Muscle layer of colon (tissue), 2 donors: ENCODE measurements at regions not wholly inside any gene's neighbourhood (a gene's known extent, or its start where the extent isn't known, plus 50 kb on each side); places are given as distances from the start of the nearest gene placed in this dataset.

ENCODE experiments used
- H3K27ac ChIP-seq: one replicate; pipeline ENCODE4 v1.7.0; 2013; ENCODE audit warnings: low read depth, mild to moderate bottlenecking, low read length, moderate library complexity
- H3K27me3 ChIP-seq, 2 donors: one replicate each; pipeline ENCODE4 v1.7.0; 2013; ENCODE audit warnings: low read length in 2 of 2, mild to moderate bottlenecking in 2 of 2; ENCODE audit not compliant: insufficient read depth in 2 of 2, control insufficient read depth in 1 of 2
- H3K36me3 ChIP-seq: one replicate; pipeline ENCODE4 v1.7.0; 2013; ENCODE audit warnings: mild to moderate bottlenecking, low read length; ENCODE audit not compliant: insufficient read depth
- H3K4me1 ChIP-seq: one replicate; pipeline ENCODE4 v1.7.0; 2013; ENCODE audit warnings: mild to moderate bottlenecking, low read length; ENCODE audit not compliant: insufficient read depth
- H3K4me3 ChIP-seq, 2 donors: one replicate each; pipeline ENCODE4 v1.7.0; 2013; ENCODE audit warnings: low read length in 2 of 2, low read depth in 1 of 2, mild to moderate bottlenecking in 1 of 2, moderate library complexity in 1 of 2
- H3K9ac ChIP-seq: one replicate; pipeline ENCODE4 v1.7.0; 2013; ENCODE audit warnings: low read length
- H3K9me3 ChIP-seq: one replicate; pipeline ENCODE4 v1.7.0; 2013; ENCODE audit warnings: mild to moderate bottlenecking, low read length
- donor health status: abdominal sarcoma.
- donor health status: Adenocarcinoma of cecum.

DNA sequence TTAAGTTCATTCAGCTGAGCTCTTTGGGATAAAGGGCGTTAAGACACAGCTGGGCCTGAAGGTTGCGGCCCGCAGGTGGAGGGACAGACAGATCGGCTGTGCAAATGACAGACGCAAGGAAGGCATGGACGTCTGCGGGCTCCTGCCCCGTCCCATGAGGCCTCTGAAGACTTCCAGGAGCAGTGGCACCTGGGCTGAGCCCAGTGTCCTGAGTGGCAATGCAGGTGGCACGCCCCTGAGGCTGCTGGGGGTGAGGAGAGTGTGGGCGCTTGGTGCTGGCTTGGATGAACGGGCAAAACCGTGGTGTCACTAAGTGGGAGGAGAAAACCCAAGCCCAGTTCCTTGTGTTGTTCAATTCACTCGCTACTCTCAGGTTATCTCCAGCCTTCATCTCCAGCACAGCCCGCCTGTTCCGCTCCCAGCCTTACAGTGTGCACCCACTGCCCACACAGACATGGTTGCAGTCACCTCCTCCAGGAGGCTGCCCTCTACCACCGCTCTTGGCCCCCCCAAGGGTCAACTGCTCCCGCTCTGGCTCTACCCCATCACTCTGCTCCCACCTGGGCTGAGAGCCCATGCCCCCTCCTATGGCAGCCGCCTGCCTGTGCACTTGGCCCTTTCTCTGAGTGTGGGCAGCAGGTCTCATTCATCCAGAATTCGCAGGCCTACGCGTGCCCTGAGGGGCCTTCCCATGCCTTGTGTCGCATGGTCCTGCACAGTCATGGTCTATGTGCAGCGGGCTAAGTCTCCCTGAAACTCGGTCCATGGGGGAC, 50.3 kb downstream of the PTGR3 start:
- H3K27ac ChIP-seq, result no peak overlapping the region
- no peaks in the 10 kb centered on the region for H3K36me3 ChIP-seq
- no peak overlapping the region for H3K4me3 ChIP-seq
- peaks cover 16% of the 10 kb centered on the region for H3K4me1 ChIP-seq
- H3K9me3 ChIP-seq, result no peaks in the 10 kb centered on the region
- H3K9ac ChIP-seq, result no peak overlapping the region
- no peaks in the 10 kb centered on the region for H3K27me3 ChIP-seq

DNA sequence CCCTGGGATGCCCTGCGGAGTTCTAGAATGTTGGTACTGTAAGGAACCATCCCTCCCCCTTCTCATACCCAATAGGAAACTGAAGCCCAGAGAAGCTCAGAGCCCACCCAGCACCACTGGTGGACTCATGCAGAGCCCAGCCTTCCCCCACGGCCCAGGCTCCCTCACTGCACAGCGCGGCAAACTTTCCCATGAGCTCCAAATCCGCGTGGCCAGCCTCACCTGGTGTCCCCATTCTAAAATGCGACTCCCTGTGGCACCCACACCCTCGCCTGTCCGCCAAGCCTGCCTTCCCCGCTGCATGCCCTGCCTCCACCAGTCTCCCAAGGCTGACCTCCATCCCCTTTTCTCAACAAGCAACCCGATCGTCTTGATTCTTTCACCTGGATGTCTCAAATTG, 51.1 kb downstream of the PTGR3 start:
- Histone ChIP-seq H3K9ac (no peak overlapping the region), H3K9me3 (no peaks in the 10 kb centered on the region), H3K27ac (no peak overlapping the region), H3K4me3 (no peak overlapping the region), H3K27me3 (no peaks in the 10 kb centered on the region), H3K4me1 (peaks cover 16% of the 10 kb centered on the region), H3K36me3 (no peaks in the 10 kb centered on the region)

DNA sequence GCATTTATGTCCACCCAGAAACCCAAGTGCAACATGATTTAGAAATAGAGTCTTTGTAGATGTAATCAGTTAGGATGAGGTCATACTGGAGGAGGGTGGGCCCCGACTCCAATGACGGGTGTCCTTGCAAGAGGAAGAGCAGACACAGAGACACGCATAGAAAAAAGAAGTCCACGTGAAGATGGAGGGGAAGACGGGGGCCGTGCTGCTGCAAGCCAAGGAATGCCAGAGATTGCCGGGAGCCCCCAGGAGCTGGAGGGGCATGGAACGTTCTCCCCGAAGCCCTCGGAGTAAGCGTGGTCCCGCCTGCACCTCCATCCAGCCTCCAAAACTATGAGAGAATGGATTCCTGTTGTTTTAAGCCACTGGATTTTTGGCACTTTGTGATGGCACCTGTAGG, 51.6 kb downstream of the PTGR3 start:
- H3K36me3 ChIP-seq, result no peaks in the 10 kb centered on the region
- peaks cover 4% of the 10 kb centered on the region for H3K9me3 ChIP-seq
- H3K9ac ChIP-seq, result no peak overlapping the region
- no peak overlapping the region for H3K4me3 ChIP-seq
- no peaks in the 10 kb centered on the region for H3K27me3 ChIP-seq
- peaks cover 15% of the 10 kb centered on the region for H3K4me1 ChIP-seq
- H3K27ac ChIP-seq, result no peak overlapping the region

DNA sequence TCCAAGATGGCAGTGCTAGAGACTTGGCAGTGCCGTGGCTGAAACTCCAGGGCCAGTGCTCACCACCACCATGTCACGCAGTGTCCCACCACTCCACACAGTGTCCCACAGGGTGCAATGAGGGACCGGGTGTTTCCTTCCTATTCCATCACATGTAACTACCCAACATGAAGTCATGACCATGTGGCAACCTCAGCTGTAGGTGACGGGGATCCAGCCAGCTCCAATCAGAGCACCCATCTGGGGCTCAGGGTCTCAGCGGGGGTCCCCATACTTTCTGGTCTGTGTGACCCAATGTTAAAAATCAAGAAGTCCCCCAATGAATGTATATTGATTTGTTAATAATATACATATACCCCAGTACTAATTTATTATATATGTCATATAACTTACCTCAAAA, 52.1 kb downstream of the PTGR3 start:
- Histone ChIP-seq H3K27me3 (no peaks in the 10 kb centered on the region), H3K4me3 (no peak overlapping the region), H3K9me3 (peaks cover 8% of the 10 kb centered on the region), H3K27ac (no peak overlapping the region), H3K4me1 (peaks cover 9% of the 10 kb centered on the region), H3K9ac (no peak overlapping the region), H3K36me3 (no peaks in the 10 kb centered on the region)

DNA sequence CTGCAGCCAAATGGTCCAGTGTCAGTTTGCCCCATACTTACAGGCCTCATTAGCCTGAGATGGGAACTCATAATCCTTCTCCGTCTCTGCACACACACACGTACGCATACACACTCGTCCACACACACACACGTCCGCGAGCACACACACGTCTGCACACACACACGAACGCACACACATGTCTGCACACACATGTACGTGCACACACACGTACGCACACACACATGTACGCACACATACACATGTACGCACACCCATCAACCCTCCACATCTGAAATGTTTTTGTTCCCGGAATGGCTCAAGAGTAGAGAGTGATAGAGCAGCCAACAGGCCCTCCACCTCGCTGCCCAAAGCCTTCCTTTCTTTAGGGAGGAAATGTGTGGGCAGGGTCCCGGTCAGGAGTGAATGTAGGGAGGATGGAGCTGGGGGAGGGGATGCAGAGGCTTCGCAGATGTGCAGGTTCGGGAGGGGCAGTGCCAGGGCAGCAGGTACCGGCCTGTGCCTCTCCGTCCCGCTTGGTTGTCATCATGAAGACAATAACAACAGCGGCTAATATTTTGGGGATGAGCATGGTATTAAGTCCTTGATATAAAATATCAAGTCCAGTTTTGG, 52.7 kb downstream of the PTGR3 start:
- H3K27ac ChIP-seq, result no peak overlapping the region
- no peaks in the 10 kb centered on the region for H3K27me3 ChIP-seq
- peaks cover 7% of the 10 kb centered on the region for H3K4me1 ChIP-seq
- H3K9ac ChIP-seq, result no peak overlapping the region
- peaks cover 8% of the 10 kb centered on the region for H3K9me3 ChIP-seq
- no peaks in the 10 kb centered on the region for H3K36me3 ChIP-seq
- no peak overlapping the region for H3K4me3 ChIP-seq

DNA sequence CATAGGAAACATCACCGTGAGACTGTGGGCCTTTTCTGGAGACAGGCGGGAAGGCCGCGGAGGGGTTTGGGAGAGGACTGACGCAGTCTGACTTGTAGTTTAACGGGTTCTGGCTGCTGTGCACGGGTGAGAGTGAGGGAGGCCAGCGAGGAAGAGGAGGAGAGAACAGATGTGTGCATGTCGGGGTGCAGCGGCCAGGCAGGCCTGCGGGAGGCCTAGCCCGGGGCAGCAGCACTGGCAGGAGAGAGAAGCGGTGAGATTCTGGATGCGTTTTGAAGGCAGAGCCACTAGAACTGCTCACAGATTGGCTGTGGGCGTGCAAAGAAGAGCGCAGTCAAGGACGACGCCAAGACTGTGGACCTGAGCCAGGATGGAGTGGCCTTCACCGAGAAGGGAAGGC, 53.9 kb downstream of the PTGR3 start:
- no peak overlapping the region for H3K4me3 ChIP-seq
- H3K36me3 ChIP-seq, result no peaks in the 10 kb centered on the region
- H3K9me3 ChIP-seq, result peaks cover 8% of the 10 kb centered on the region
- H3K9ac ChIP-seq, result no peak overlapping the region
- no peaks in the 10 kb centered on the region for H3K4me1 ChIP-seq
- H3K27me3 ChIP-seq, result no peaks in the 10 kb centered on the region
- no peak overlapping the region for H3K27ac ChIP-seq

DNA sequence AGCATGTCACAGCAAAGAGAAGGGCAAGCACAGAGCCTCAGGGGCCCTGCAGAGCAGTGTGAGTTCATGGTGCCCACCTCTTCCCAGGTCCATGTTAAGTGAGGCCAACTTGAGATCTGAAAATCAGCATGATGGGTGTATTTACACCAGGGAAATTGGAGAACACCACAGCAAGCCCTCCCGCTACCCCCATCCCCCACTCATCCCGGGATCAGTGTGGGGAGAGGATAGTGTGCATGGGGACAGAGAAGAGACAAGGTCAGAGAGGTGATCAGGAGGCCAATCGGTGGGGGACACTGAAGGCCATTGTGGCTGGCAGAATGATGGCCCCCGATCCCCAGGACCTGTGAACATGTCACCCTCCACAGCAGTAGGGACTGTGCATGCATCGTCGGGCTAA, 54.7 kb downstream of the PTGR3 start:
- H3K27me3 ChIP-seq, result no peaks in the 10 kb centered on the region
- no peak overlapping the region for H3K4me3 ChIP-seq
- H3K27ac ChIP-seq, result no peak overlapping the region
- no peaks in the 10 kb centered on the region for H3K36me3 ChIP-seq
- peaks cover 8% of the 10 kb centered on the region for H3K9me3 ChIP-seq
- H3K4me1 ChIP-seq, result no peaks in the 10 kb centered on the region
- H3K9ac ChIP-seq, result no peak overlapping the region

DNA sequence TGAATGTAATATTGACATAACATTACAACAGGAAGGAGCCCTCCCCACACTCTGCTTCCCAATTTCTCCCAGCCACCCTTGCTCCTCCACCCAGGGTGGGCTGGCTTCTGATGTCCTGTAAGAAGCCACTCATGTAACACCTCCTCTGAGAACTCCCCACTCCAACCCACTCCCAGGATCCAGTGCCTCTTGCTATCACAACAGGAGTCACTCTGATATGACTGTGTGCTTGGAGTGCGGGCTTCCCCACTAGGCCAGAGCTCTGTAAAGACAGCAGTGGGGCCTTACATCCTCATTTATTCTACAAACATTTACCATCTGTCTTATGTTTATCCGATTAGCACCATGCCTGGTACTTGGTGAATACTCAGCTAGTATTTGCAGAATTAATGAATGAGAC, 65.1 kb downstream of the PTGR3 start:
- Histone ChIP-seq H3K27ac (no peak overlapping the region), H3K9me3 (no peaks in the 10 kb centered on the region), H3K36me3 (no peaks in the 10 kb centered on the region), H3K9ac (no peak overlapping the region), H3K27me3 (no peaks in the 10 kb centered on the region), H3K4me1 (no peaks in the 10 kb centered on the region), H3K4me3 (no peak overlapping the region)

DNA sequence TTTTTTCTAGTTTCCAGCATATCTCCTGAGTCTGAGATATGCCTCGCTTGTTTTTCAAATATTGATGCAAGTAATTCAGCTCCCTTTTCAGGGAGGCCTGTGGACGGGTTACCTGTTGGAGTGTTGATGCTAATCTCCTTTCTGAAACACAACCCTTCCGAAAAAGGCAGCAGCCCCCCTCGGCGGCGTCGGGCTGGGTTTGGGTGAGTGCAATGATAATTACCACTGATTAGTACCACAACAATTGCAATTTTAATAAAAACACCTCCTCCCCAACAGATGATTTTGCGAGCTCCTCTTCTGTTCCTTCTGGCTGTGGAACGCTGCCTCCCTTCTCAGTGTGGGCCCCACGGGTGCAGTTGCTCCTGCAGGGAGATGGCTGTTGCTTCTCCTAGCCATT, 66.3 kb downstream of the PTGR3 start:
- Histone ChIP-seq H3K4me3 (no peak overlapping the region), H3K9me3 (no peaks in the 10 kb centered on the region), H3K4me1 (no peaks in the 10 kb centered on the region), H3K9ac (no peak overlapping the region), H3K36me3 (no peaks in the 10 kb centered on the region), H3K27ac (no peak overlapping the region), H3K27me3 (no peaks in the 10 kb centered on the region)

DNA sequence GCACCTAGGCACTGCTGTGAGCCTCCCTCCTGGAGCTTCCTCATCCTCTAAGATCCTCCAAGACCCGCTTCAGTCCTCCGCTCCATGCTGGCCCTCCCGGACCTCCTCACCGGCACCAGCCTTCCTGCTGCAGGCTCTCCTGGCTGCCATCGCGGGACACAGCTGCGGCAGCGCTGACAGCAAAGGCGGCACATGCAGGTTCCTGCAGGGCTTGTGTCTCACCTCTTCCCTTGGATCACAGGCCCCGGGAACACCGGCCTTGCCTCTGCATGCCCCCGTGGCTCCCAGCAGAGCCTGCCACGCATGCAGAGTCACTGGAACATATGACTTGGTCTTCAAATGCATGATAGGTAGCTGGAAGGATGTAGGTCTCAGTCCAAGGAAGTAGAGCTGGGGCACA, 67.2 kb downstream of the PTGR3 start:
- Histone ChIP-seq H3K36me3 (no peaks in the 10 kb centered on the region), H3K4me1 (no peaks in the 10 kb centered on the region), H3K9me3 (no peaks in the 10 kb centered on the region), H3K27me3 (no peaks in the 10 kb centered on the region), H3K27ac (no peak overlapping the region), H3K4me3 (no peak overlapping the region), H3K9ac (no peak overlapping the region)

DNA sequence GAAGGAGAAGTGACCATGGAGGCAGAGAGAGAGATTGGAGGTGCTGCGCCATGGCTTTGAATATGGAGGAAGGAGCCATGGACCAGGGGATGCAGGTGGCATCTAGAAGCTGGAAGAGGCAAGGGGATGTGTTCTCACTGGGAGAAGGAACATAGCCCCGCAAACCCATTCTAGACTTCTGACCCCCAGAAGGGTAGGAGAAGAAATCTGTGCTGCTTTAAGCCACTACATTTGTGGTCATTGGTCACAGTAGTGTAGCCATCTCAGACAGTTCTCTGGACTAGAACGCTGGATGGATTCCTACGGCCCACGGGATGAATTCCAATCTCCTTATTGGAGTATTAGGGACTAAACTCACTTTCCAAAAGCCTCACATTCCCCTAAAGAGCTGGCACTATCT, 67.8 kb downstream of the PTGR3 start:
- no peaks in the 10 kb centered on the region for H3K36me3 ChIP-seq
- no peaks in the 10 kb centered on the region for H3K27me3 ChIP-seq
- no peak overlapping the region for H3K27ac ChIP-seq
- H3K9me3 ChIP-seq, result no peaks in the 10 kb centered on the region
- H3K4me3 ChIP-seq, result no peak overlapping the region
- no peak overlapping the region for H3K9ac ChIP-seq
- no peaks in the 10 kb centered on the region for H3K4me1 ChIP-seq

DNA sequence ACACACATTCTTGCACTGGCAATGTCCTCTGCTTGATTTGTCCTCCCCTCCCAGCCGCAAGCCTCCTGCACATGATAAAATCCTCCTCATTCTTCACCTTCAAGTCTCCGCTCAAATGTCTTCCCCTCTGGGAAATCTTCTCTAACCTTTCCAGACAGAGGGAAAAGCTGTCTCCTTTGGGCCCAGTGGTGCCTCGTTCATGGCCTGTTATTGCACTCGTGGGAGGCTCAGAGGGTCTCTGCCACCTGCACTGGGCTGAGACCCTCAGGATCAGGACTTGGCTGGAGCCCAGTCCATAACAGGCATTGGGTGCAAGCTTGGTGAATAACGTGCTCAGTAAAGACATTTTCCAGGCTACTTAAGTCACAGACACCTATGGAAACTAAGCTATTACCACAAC, 68.6 kb downstream of the PTGR3 start:
- Histone ChIP-seq H3K27me3 (no peaks in the 10 kb centered on the region), H3K9me3 (no peaks in the 10 kb centered on the region), H3K27ac (no peak overlapping the region), H3K4me3 (no peak overlapping the region), H3K9ac (no peak overlapping the region), H3K4me1 (no peaks in the 10 kb centered on the region), H3K36me3 (no peaks in the 10 kb centered on the region)
